GM12878 (cell line): ENCODE measurements at regions not wholly inside any gene's neighbourhood (a gene's known extent, or its start where the extent isn't known, plus 50 kb on each side); places are given as distances from the start of the nearest gene placed in this dataset.

Experiments used
- ATAC-seq: fragments of 200-7000 bp; cut with Tn5 transposase; 3 replicates; pipeline ENCODE4 v1.9.1; 2020; ENCODE audit warnings: mild to moderate bottlenecking, moderate library complexity
- BruUV-seq: library from RNA; stranded (reverse); fragments of 400-500 nt; replicated peaks from 2 replicates; lab custom pipeline; 2021; lab: Mats Ljungman, UMichigan
- CTCF ChIA-PET: fragments of 300-600 bp; sonication (Branson Sonifier 250); formaldehyde crosslinking; extraction: SDS; loops from one replicate; lab custom pipeline; 2021; ENCODE audit warnings: inconsistent platforms; lab: Yijun Ruan, JAX
- POLR2A ChIA-PET: fragments of 350-600 bp; formaldehyde crosslinking; extraction: SDS; loops from one replicate; lab custom pipeline; 2021; ENCODE audit warnings: inconsistent platforms; lab: Charles Lee
- RAD21 ChIA-PET: fragments of 300-600 bp; sonication (Branson Sonifier 250); formaldehyde crosslinking; loops from one replicate; lab custom pipeline; 2023; ENCODE audit warnings: antibody characterized with exemption; ENCODE audit not compliant: unreplicated experiment; lab: Charles Lee
- SMC1A ChIA-PET: fragments of 300-600 bp; sonication (Branson Sonifier 250); formaldehyde crosslinking; loops from one replicate; lab custom pipeline; 2023; ENCODE audit not compliant: unreplicated experiment, uncharacterized antibody; lab: Charles Lee
- DNase-seq: peaks from one replicate; pipeline ENCODE4 v3.0.0-alpha.2; 2011; ENCODE audit warnings: low read depth, low spot score
- FAIRE-seq: peaks from 3 replicates; lab custom pipeline; 2011; peaks lifted over from hg19 to GRCh38; lab: Jason Lieb, UNC
- H2AFZ ChIP-seq: 2 replicates; pipeline ENCODE4 v1.6.0; 2011; ENCODE audit warnings: low read depth, low read length, control low read depth; ENCODE audit not compliant: control insufficient read depth
- H3K27ac ChIP-seq: 2 replicates; pipeline ENCODE4 v1.5.1; 2011; ENCODE audit warnings: control low read depth; ENCODE audit not compliant: control insufficient read depth, insufficient read depth
- H3K27me3 ChIP-seq, 2 experiments: replicated peaks in 1 of 2; 2 replicates each; pipeline versions ENCODE4 v1.6.0 to v1.6.1; 2011; ENCODE audit warnings: low read length in 1 of 2; ENCODE audit not compliant: control insufficient read depth in 2 of 2, insufficient read depth in 2 of 2
- H3K36me3 ChIP-seq, 2 experiments: 2 replicates each; pipeline ENCODE4 v1.5.1; 2011; ENCODE audit warnings: low read length in 1 of 2; ENCODE audit not compliant: control insufficient read depth in 2 of 2, insufficient read depth in 2 of 2
- H3K4me1 ChIP-seq: 2 replicates; pipeline ENCODE4 v1.6.1; 2011; ENCODE audit warnings: mild to moderate bottlenecking, low read length, moderate library complexity, mixed read lengths; ENCODE audit not compliant: control insufficient read depth, insufficient read depth
- H3K4me2 ChIP-seq: 2 replicates; pipeline ENCODE4 v1.6.0; 2011; ENCODE audit warnings: control low read depth; ENCODE audit not compliant: control insufficient read depth, insufficient read depth
- H3K4me3 ChIP-seq: fragments of 200-600 bp; sonication (generic); 2 replicates; pipeline ENCODE4 v1.5.1; 2016
- H3K79me2 ChIP-seq: 2 replicates; pipeline ENCODE4 v1.6.0; 2011; ENCODE audit warnings: low read length; ENCODE audit not compliant: control insufficient read depth, insufficient read depth
- H3K9ac ChIP-seq: 2 replicates; pipeline ENCODE4 v1.8.0; 2011; ENCODE audit warnings: low read length, control low read depth, mixed read lengths; ENCODE audit not compliant: control insufficient read depth, insufficient read depth
- H3K9me3 ChIP-seq: replicated peaks from 3 replicates; pipeline ENCODE4 v1.5.1; 2011; ENCODE audit warnings: mild to moderate bottlenecking, low read length; ENCODE audit not compliant: control insufficient read depth, insufficient read depth
- H4K20me1 ChIP-seq: 2 replicates; pipeline ENCODE4 v1.6.0; 2011; ENCODE audit not compliant: control insufficient read depth, insufficient read depth
- ATF7 ChIP-seq: fragments of 450-650 bp; IDR thresholded peaks from 2 replicates; pipeline ENCODE4 v1.6.1; 2016; ENCODE audit warnings: low read depth, mild to moderate bottlenecking
- BCLAF1 ChIP-seq: fragments of 450-650 bp; IDR thresholded peaks from 2 replicates; pipeline ENCODE4 v1.6.1; 2017; ENCODE audit warnings: antibody characterized with exemption, mild to moderate bottlenecking, moderate library complexity
- DPF2 ChIP-seq: fragments of 450-650 bp; IDR thresholded peaks from 2 replicates; pipeline ENCODE4 v1.6.1; 2017; ENCODE audit warnings: mild to moderate bottlenecking
- ESRRA ChIP-seq: IDR thresholded peaks from 2 replicates; pipeline ENCODE4 v1.6.1; 2012; ENCODE audit warnings: mild to moderate bottlenecking, low read length, improper control_type of control experiment
- ETV6 ChIP-seq, 2 experiments: fragments of 450-650 bp in 1 of 2; IDR thresholded peaks in 1 of 2; conservative IDR thresholded peaks in 1 of 2; 2 replicates each; pipeline ENCODE4 v1.6.1; 2014; ENCODE audit warnings: antibody characterized with exemption in 1 of 2, borderline replicate concordance in 1 of 2, low read depth in 1 of 2, mild to moderate bottlenecking in 1 of 2, moderate library complexity in 1 of 2
- FOXK2 ChIP-seq: fragments of 450-650 bp; IDR thresholded peaks from 2 replicates; pipeline ENCODE4 v1.6.1; 2017; ENCODE audit warnings: mild to moderate bottlenecking, moderate library complexity
- KDM1A ChIP-seq: fragments of 200-600 bp; sonication (generic); IDR thresholded peaks from 2 replicates; pipeline ENCODE4 v1.6.1; 2016; ENCODE audit warnings: borderline replicate concordance
- MAX ChIP-seq: IDR thresholded peaks from 2 replicates; pipeline ENCODE4 v1.6.1; 2012; ENCODE audit warnings: low read depth, low read length, improper control_type of control experiment
- MXI1 ChIP-seq: fragments of 150-350 bp; IDR thresholded peaks from 2 replicates; pipeline ENCODE4 v1.6.1; 2011; ENCODE audit warnings: low read depth, mild to moderate bottlenecking, inconsistent platforms, low read length, improper control_type of control experiment
- NKRF ChIP-seq: fragments of 450-650 bp; conservative IDR thresholded peaks from 2 replicates; pipeline ENCODE4 v1.6.1; 2017; ENCODE audit warnings: mild to moderate bottlenecking, moderate library complexity
- NR2F1 ChIP-seq: fragments of 450-650 bp; conservative IDR thresholded peaks from 2 replicates; pipeline ENCODE4 v1.6.1; 2017; ENCODE audit warnings: mild to moderate bottlenecking
- RAD21 ChIP-seq: IDR thresholded peaks from 2 replicates; pipeline ENCODE4 v1.6.1; 2011; ENCODE audit warnings: mild to moderate bottlenecking, low read depth, low read length, moderate library complexity; ENCODE audit not compliant: insufficient read depth
- RELA ChIP-seq: fragments of 450-650 bp; IDR thresholded peaks from 2 replicates; pipeline ENCODE4 v1.8.0; 2014; ENCODE audit warnings: borderline replicate concordance; ENCODE audit not compliant: partially characterized antibody
- RUNX3 ChIP-seq: IDR thresholded peaks from 2 replicates; pipeline ENCODE4 v1.6.1; 2012; ENCODE audit warnings: low read length, inconsistent platforms
- SMAD1 ChIP-seq: fragments of 450-650 bp; IDR thresholded peaks from 2 replicates; pipeline ENCODE4 v1.6.1; 2018; ENCODE audit warnings: mild to moderate bottlenecking, low read depth; ENCODE audit not compliant: partially characterized antibody
- YY1 ChIP-seq: IDR thresholded peaks from 2 replicates; pipeline ENCODE4 v1.6.1; 2011; ENCODE audit warnings: low read depth, mild to moderate bottlenecking, low read length
- WGBS: methylation state at CpG from one replicate; pipeline ENCODE4 v1.1.6; 2016; ENCODE audit warnings: low lambda C conversion rate; ENCODE audit not compliant: insufficient replicate concordance, insufficient coverage; ENCODE audit errors: missing lambda C conversion rate; 5-methylcytosine and 5-hydroxymethylcytosine counted together
- in situ Hi-C: fragments of 300-500 bp; cut with MboI; formaldehyde crosslinking; loops from 9 replicates; pipeline ENCODE4 v1.14.3; 2018; ENCODE audit warnings: mixed read lengths
- intact Hi-C: fragments of 100-400 bp; cut with micrococcal nuclease; formaldehyde crosslinking; loops from one replicate; pipeline ENCODE4 v1.14.2; 2022; ENCODE audit not compliant: unreplicated experiment

GRCh38 chr4:187883836-187884475 lies 111.6 kb upstream of the ZFP42 start:
- no TSS peak for BruUV-seq
- no peak for ATAC-seq
- no peak for FAIRE-seq
- in situ Hi-C loops: no loop called here
- no peaks in the 10 kb centered on the region for H3K4me1 ChIP-seq
- no peak overlapping the region for H3K9ac ChIP-seq
- no peak overlapping the region for H3K4me3 ChIP-seq
- intact Hi-C loops: no loop called here
- CTCF ChIA-PET: no interaction called here
- SMC1A ChIA-PET: no interaction called here
- TF ChIP-seq ATF7 (no peak), MXI1 (no peak), DPF2 (no peak), MAX (no peak), BCLAF1 (no peak), ETV6 (conservative IDR thresholded peaks at IDR 0.05 in 1 of 2, IDR thresholded peaks at IDR 0.05 in 1 of 2; ENCODE audit: borderline replicate concordance in 1 of 2, low read depth in 1 of 2) (no peak), RUNX3 (no peak), RELA (no peak), YY1 (no peak), KDM1A (no peak), ESRRA (no peak), RAD21 (no peak), NR2F1 (no peak), SMAD1 (no peak), FOXK2 (no peak), NKRF (no peak)
- H3K36me3 ChIP-seq: no peaks in the 10 kb centered on the region
- H3K79me2 ChIP-seq: no peaks in the 10 kb centered on the region
- no peak overlapping the region for H2AFZ ChIP-seq
- no peaks in the 10 kb centered on the region for H3K9me3 ChIP-seq
- RAD21 ChIA-PET: no interaction called here
- H3K27me3 ChIP-seq: no peaks in the 10 kb centered on the region
- H4K20me1 ChIP-seq: no peaks in the 10 kb centered on the region
- WGBS: 8% methylated on average over 8 of the region's 8 CpGs
- DNase-seq: no peak
- POLR2A ChIA-PET: no interaction called here
- no peak overlapping the region for H3K4me2 ChIP-seq
- H3K27ac ChIP-seq: no peak overlapping the region
